HG03135 (cell line): ENCODE measurements at regions not wholly inside any gene's neighbourhood (a gene's known extent, or its start where the extent isn't known, plus 50 kb on each side); places are given as distances from the start of the nearest gene placed in this dataset.
"Not testable (repeated sequence)": the region's sequence is repeated elsewhere in the genome, so short reads cannot be mapped to it uniquely, and the experiment has no call there.

Experiments used
- ATAC-seq: cut with Tn5 transposase; IDR thresholded peaks from one replicate; pipeline ENCODE4 v1.9.1; 2021; ENCODE audit warnings: mild to moderate bottlenecking, moderate library complexity; ENCODE audit not compliant: unreplicated experiment

DNA sequence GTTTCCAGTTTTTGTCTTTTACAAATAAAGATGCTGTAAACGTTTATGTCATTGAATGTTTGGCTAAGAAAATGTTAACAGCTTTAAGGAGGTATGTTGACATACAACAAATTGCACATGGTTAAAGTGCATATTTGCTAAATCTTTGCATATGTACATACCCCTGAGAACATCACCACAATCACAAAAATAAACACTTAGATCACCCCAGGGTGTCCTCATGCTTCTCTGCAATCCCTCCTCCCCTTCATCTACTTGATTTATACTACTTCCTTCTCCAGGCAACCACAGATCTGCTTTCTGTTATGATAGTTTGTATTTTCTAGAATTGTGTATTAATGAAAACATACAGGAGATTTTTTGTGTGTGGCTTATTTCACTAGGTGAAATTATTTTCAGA, 209.5 kb downstream of the GLRX3 start:
- ATAC-seq: no peak

- no peak for ATAC-seq
Measured at GRCh38 chr10:130350996-130351395, 214.8 kb downstream of the GLRX3 start.

GRCh38 chr10:130351466-130352290, 215.5 kb downstream of the GLRX3 start:
- ATAC-seq: no peak

DNA sequence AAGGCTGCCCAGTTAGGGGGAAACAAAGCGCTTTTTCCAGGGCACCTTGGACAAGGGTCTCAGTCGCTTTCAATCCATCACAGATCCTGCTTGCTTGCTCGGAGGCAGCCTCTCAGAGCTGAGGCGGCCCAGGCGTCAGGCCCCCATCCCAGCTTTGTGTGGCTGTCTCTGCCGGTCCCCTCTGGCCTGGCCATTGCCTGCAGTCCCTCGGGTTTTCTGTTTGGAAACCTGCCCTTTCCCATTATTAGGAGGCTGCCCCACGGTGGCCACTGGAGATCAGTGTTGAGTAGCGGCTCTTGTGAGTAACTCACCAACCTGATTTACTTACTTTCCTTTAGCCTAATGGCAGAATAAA, 216.1 kb downstream of the GLRX3 start:
- ATAC-seq: no peak

GRCh38 chr10:130353928-130354572, 217.9 kb downstream of the GLRX3 start:
- no peak for ATAC-seq

DNA sequence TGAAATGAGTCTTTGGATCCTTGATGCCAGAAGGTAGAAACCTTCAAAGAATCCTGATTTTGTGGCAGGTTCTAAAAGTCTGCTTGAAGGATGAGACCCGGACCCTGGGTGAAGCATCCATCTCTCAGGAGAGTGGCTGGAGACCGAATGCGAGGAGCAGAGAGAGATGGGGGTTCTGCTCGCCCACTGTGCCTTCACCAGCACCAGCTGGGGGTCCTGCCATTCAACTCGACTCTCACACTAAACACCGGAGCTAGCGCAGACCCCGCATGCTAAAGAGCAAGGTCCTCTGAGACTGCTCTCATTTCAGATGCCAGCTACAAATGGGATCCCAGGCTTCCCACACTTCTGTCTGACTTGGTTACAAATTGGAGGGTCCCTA, 218.4 kb downstream of the GLRX3 start:
- no peak for ATAC-seq

DNA sequence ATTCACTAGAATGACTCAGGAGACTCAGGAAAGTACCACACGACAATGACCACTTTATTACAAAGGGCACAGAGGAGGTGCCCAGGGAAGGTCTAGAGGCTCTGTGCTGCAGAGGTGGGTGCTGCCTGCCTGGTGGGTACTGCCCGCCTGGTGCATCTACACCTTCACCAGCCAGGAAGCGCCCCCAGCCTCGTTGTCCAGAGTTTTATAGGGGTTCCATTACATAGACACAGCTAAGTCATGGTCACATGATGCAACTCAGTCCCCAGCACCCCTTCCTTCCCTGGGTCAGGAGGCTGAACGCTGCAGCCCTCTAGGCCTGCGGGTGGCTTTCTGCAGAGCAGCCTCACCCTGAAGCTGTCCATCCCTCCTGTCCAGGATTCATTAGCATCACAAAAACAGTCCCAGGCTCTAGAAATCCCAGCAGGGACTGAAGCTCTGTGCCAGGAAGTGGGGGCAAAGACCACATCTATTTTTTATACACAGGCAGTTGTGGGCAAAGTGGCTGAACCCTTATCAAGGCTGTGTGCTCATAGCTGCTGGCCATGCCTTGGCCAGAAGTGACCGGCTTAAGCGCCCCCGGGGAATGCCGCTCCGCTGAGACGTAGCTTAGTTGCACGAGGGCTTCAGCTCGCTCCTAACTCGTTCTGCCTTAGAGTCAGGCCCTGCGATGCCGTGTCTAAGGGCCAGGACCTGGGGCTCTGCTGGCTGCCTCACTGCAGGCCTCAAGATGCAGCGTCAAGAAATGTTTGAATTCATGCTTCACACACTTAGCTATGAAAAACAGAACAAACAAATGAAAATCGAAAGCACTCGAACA, 219.0 kb downstream of the GLRX3 start:
- ATAC-seq: no peak

- not testable (repeated sequence) for ATAC-seq
Measured at GRCh38 chr10:130356429-130356828, 220.2 kb downstream of the GLRX3 start.

DNA sequence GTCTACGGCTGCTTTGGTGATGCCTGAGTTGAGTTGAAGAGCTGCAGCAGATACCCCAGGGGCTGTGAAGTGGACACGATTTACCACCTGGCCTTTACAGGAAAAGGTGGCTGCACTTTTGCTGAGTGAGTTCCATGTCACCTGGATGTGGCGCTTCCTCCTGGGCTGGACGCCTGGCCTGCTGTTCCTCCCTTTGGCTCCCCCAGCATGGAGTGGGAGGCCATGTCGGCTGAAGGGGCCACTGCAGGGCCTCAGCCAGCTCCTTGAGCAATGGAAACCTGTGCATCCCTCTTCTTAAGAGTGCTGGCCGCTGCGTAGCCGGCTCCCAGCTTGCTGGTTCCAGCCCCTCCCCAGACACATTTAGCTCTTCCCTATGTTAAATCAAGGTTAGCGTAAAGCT, 221.0 kb downstream of the GLRX3 start:
- ATAC-seq: no peak

DNA sequence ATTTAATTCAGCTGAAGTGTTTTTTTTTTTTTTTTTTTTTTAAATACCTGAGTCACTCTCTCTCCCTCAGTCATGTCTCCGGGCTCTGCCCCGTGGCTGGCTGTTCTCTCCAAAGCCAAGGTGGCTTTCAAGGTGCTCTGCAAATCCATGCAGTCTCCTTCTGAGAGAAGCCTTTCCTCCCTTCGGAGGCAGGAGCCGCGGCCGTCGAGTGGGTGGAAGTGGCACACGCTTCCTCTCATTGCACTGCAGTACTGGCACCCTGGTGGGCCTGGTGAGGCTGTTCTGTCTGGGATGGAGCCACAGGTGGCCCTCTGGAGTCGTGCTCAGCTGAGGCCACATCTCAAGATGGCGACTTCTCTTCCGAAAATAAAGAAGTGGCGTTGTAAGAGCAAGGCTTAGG, 221.8 kb downstream of the GLRX3 start:
- ATAC-seq: no peak

DNA sequence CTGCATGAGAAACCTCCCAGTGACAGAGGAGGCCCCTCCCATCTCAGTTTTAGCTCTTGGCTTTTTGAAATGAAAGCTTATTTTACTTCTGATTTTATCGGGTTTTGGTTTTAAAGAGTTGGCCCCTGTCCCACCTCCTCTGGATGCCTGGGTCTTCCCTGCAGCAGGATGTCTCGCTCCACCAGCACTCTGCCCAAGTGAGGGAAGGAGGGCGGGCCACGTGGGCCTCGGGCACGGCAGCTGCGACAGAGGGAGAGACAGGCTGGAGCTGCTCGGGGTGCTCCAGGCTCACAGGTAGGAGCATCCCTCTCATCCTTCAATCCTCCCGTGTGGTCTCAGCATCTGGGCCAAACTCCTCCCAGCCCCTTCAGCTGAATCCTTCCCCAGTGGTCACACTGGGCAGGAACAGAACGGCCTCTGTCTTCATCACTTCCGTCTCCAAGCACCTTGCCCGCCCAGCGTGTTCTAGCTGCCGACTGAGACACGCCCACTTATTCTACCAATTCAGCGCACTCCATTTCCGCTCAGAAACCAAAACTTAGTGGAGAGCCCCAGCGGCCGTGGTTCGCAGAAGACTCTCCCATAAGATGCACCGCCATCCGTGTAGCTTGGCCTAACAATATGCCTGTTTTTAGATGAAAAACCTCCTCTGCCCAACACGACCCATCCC, 222.9 kb downstream of the GLRX3 start:
- ATAC-seq: no peak

- no peak for ATAC-seq
Measured at GRCh38 chr10:130359711-130360110, 223.5 kb downstream of the GLRX3 start.

DNA sequence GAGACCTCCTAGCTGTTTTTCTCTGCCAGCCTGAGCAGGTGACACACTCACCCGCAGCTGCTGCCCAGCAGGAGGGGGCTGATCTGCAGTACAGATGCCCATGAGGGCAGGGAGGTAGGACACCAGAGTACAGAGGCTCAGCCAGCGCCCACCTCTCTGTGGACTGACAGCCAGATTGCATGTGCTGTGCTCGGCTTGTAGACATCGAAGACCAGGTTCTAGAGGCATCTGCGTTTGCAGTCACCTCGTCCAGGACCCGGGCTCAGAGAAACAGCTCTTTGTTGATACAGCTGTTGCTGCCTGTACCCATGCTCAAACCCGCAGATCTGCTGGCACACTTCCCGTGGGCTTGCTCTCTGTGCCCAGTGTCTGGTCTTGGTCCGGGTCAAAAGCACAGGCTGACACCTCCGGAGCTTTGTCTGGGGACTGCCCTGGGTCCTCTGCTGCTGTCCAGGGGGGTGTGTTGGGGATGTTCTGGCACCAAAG, 224.7 kb downstream of the GLRX3 start:
- no peak for ATAC-seq

- ATAC-seq: no peak
Measured at GRCh38 chr10:130361351-130362105, 225.3 kb downstream of the GLRX3 start.

DNA sequence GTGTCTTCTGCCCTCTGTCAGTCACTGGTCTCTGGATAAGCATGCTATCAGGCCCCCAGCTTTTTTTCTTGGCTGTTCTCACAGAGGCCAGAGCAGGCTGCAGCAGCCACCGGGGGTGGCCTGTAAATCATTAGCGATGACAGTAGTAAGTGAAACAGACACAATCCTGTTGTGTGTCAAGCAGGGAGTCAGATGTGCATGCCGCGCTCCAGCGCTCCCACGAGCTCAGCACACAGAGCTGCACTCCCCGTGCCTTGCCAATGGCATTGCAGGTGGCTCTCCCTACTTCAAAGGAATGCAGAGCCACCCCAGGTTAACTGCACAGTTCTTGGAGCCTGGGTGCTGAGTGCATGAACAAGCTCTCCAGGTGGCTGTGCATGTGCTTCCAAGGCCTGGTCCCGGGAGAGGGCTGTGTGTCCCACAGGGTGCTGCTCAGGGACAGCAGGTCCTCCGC, 226.1 kb downstream of the GLRX3 start:
- ATAC-seq: no peak

DNA sequence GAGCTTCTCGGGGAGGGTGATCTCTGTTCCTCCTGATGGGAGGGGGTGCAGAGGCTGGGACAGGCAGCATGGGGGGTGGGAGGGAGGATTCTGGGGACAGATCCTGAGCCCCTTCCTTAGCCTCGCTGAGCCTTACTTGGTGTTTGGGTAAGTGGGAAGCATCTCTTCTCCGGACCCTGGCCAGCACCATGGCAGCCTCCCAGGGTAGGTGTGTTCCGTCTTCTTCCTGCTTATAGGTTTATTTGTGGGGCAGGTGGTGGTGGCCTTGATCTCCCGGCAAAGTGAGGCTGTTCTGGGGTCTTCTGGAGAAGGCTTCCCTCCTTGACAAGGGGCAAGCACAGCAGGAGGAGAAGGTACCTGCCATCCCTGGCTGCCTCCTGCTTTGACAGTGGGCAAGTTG, 226.9 kb downstream of the GLRX3 start:
- ATAC-seq: no peak

DNA sequence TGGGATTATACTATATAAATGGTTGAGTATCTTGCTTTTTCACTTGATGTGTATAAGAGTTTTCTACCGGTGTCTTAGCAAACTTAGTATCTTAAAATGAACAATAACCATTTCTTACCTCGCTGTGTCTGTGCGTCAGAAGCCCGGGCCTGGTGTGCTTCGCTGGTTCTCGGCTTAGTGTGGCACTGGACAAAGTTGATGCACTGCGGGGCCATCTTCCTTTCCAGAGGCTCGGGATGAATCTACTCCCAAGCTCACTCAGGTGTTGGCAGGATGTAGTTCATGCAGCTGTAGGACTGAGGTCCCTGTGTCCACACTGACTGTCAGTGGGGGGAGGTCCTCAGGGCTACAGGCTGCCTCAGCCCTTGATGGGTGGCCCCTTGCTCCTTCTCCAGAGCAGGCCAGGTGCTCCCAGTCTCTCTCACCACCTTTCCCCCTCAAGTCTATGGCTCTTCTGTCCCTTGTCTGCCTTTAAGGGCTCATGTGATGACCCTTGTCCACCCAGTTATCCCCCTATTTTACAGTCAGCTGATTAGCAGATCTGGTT, 227.8 kb downstream of the GLRX3 start:
- no peak for ATAC-seq

DNA sequence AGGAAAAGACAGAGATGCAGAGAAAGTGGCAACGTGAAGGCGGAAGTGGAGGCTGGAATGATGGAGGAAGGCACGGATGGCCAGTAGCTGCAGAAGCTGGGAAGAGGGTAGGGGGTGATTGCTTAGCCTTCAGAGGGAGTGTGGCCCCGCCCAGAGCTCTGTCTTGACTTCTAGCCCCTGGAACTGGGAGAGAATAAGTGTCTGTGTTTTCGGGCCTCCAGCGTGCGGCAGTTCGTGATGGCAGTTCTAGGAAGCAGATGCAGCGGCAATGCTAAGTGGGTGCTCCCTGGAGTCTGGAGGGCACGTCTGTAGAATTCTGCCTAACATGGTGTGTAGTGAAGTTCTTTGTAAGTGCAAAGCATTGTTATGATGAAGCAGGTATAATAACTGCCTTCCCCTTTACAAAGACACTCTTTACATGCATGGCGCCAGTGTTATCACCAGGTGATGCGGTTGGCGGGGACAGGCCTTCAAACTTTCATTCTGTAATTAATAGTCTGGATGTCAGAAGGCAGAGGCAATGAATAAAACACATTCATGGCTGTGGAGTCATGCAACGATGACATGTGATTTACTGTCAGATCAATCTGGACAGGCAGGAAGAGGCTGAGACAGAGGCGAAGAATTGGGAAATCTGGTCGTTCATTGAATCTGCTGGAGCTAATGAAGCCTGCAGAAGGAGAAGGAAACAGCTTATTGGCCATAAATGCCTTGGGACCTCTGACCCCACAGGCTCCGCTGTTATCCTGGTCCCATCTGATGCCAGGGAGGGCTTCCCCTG, 228.6 kb downstream of the GLRX3 start:
- ATAC-seq: no peak
